ENCODE measurements at regions not wholly inside any gene's neighbourhood (a gene's known extent, or its start where the extent isn't known, plus 50 kb on each side); places are given as distances from the start of the nearest gene placed in this dataset.
A peak's percentile ranks its signal among the peaks of the same experiment; 100 is the strongest.

- no peak for DNase-seq
Measured at GRCh38 chr10:2688958-2689357, 378.4 kb upstream of the PFKP start.

GRCh38 chr10:2686691-2687090, 380.7 kb upstream of the PFKP start:
- DNase-seq: no peak

GRCh38 chr10:2682491-2682890, 384.9 kb upstream of the PFKP start:
- no peak for DNase-seq

- no peak for DNase-seq
Measured at GRCh38 chr10:2681891-2682290, 385.5 kb upstream of the PFKP start.

GRCh38 chr10:2680821-2681220, 386.5 kb upstream of the PFKP start:
- no peak for DNase-seq

- DNase-seq: no peak
Measured at GRCh38 chr10:2679646-2680045, 387.7 kb upstream of the PFKP start.

- no peak for DNase-seq
Measured at GRCh38 chr10:2676455-2676854, 390.9 kb upstream of the PFKP start.

- DNase-seq: no peak
Measured at GRCh38 chr10:2674451-2674850, 392.9 kb upstream of the PFKP start.

- DNase-seq: no peak
Measured at GRCh38 chr10:2670864-2671263, 396.5 kb upstream of the PFKP start.

GRCh38 chr10:2665772-2666171, 401.6 kb upstream of the PFKP start:
- no peak for DNase-seq

- DNase-seq: no peak
Measured at GRCh38 chr10:2660276-2660675, 407.1 kb upstream of the PFKP start.

- no peak for DNase-seq
Measured at GRCh38 chr10:2659660-2660209, 407.6 kb upstream of the PFKP start.

GRCh38 chr10:2658780-2659179, 408.6 kb upstream of the PFKP start:
- no peak for DNase-seq

GRCh38 chr10:2650328-2650727, 417.0 kb upstream of the PFKP start:
- no peak for DNase-seq

GRCh38 chr10:2641028-2641427, 426.3 kb upstream of the PFKP start:
- no peak for DNase-seq

GRCh38 chr10:2633630-2634029, 433.7 kb upstream of the PFKP start:
- DNase-seq: no peak

- DNase-seq: no peak
Measured at GRCh38 chr10:2631557-2632205, 435.7 kb upstream of the PFKP start.

GRCh38 chr10:2628705-2629104, 438.6 kb upstream of the PFKP start:
- DNase-seq: no peak

- DNase-seq: no peak
Measured at GRCh38 chr10:2627969-2628368, 439.4 kb upstream of the PFKP start.

GRCh38 chr10:2625094-2625493, 442.3 kb upstream of the PFKP start:
- DNase-seq: no peak

- no peak for DNase-seq
Measured at GRCh38 chr10:2623675-2624274, 443.6 kb upstream of the PFKP start.

- DNase-seq: no peak
Measured at GRCh38 chr10:2620827-2621521, 446.4 kb upstream of the PFKP start.

- no peak for DNase-seq
Measured at GRCh38 chr10:2619916-2620315, 447.4 kb upstream of the PFKP start.

- DNase-seq: peak; percentile 1
Measured at GRCh38 chr10:2619472-2619871, 447.9 kb upstream of the PFKP start.
